HL-60 (cell line): ENCODE measurements at regions not wholly inside any gene's neighbourhood (a gene's known extent, or its start where the extent isn't known, plus 50 kb on each side); places are given as distances from the start of the nearest gene placed in this dataset.

Experiments used
- GABPA ChIP-seq: IDR thresholded peaks from 2 replicates; pipeline ENCODE4 v1.6.1; 2012; ENCODE audit warnings: low read depth
- POLR2AphosphoS5 ChIP-seq: IDR thresholded peaks from 2 replicates; pipeline ENCODE4 v1.6.1; 2012; ENCODE audit warnings: low read depth
- TF ChIP-seq, protein P1 (sequence below): IDR thresholded peaks from one replicate; pipeline ENCODE4 v1.5.1; 2011; ENCODE audit warnings: low read length, control low read depth, inconsistent platforms; ENCODE audit not compliant: insufficient read depth
- TF ChIP-seq, protein P2 (sequence below): IDR thresholded peaks from 2 replicates; pipeline ENCODE4 v1.6.1; 2012; ENCODE audit warnings: low read depth; ENCODE audit not compliant: insufficient replicate concordance

DNA sequence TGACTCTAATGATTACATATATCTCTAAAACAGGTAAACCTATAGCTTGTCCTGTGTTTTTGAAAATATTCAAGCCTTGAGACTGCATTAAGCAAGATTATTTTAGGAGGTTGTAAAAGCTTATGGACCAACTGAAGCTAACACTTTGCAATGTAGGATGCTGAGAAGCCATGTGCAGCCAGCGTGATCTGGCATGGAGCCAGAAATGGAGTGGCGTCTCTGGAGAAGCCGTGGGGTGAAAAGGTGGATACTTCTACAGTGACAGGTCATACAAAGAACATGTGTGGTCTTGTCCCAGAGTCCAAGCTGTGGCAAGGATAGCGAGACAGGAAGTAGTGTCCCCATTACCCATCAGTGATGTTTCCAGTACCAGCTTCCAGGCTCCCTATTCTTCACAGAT is 100.8 kb upstream of the CD180 start:
- TF ChIP-seq POLR2AphosphoS5 (no peak), GABPA (no peak)
- TF ChIP-seq, protein P1, sequence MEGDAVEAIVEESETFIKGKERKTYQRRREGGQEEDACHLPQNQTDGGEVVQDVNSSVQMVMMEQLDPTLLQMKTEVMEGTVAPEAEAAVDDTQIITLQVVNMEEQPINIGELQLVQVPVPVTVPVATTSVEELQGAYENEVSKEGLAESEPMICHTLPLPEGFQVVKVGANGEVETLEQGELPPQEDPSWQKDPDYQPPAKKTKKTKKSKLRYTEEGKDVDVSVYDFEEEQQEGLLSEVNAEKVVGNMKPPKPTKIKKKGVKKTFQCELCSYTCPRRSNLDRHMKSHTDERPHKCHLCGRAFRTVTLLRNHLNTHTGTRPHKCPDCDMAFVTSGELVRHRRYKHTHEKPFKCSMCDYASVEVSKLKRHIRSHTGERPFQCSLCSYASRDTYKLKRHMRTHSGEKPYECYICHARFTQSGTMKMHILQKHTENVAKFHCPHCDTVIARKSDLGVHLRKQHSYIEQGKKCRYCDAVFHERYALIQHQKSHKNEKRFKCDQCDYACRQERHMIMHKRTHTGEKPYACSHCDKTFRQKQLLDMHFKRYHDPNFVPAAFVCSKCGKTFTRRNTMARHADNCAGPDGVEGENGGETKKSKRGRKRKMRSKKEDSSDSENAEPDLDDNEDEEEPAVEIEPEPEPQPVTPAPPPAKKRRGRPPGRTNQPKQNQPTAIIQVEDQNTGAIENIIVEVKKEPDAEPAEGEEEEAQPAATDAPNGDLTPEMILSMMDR = no peak
- TF ChIP-seq, protein P2, sequence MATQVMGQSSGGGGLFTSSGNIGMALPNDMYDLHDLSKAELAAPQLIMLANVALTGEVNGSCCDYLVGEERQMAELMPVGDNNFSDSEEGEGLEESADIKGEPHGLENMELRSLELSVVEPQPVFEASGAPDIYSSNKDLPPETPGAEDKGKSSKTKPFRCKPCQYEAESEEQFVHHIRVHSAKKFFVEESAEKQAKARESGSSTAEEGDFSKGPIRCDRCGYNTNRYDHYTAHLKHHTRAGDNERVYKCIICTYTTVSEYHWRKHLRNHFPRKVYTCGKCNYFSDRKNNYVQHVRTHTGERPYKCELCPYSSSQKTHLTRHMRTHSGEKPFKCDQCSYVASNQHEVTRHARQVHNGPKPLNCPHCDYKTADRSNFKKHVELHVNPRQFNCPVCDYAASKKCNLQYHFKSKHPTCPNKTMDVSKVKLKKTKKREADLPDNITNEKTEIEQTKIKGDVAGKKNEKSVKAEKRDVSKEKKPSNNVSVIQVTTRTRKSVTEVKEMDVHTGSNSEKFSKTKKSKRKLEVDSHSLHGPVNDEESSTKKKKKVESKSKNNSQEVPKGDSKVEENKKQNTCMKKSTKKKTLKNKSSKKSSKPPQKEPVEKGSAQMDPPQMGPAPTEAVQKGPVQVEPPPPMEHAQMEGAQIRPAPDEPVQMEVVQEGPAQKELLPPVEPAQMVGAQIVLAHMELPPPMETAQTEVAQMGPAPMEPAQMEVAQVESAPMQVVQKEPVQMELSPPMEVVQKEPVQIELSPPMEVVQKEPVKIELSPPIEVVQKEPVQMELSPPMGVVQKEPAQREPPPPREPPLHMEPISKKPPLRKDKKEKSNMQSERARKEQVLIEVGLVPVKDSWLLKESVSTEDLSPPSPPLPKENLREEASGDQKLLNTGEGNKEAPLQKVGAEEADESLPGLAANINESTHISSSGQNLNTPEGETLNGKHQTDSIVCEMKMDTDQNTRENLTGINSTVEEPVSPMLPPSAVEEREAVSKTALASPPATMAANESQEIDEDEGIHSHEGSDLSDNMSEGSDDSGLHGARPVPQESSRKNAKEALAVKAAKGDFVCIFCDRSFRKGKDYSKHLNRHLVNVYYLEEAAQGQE = no peak
